Nephron (organoid): ENCODE measurements at regions not wholly inside any gene's neighbourhood (a gene's known extent, or its start where the extent isn't known, plus 50 kb on each side); places are given as distances from the start of the nearest gene placed in this dataset.

Source experiments
- H3K27ac Mint-ChIP-seq, 3 experiments: 2 replicates each; pipeline ENCODE4 v1.8.0; 2020; ENCODE audit warnings: mixed read lengths in 3 of 3, mild to moderate bottlenecking in 2 of 3, moderate library complexity in 1 of 3
- H3K27me3 Mint-ChIP-seq: 2 replicates; pipeline ENCODE4 v1.8.0; 2021; ENCODE audit warnings: low read depth, mild to moderate bottlenecking, moderate library complexity, mixed read lengths
- H3K36me3 Mint-ChIP-seq: 2 replicates; pipeline ENCODE4 v1.8.0; 2020; ENCODE audit warnings: low read depth, mixed read lengths
- H3K4me1 Mint-ChIP-seq: 2 replicates; pipeline ENCODE4 v1.8.0; 2020; ENCODE audit warnings: mixed read lengths
- H3K4me3 Mint-ChIP-seq, 3 experiments: 2 replicates each; pipeline ENCODE4 v1.8.0; 2020; ENCODE audit warnings: mild to moderate bottlenecking in 3 of 3, mixed read lengths in 3 of 3, moderate library complexity in 2 of 3
- H3K9me3 Mint-ChIP-seq: 2 replicates; pipeline ENCODE4 v1.8.0; 2020; ENCODE audit warnings: mixed read lengths
- TF ChIP-seq, protein P1 (sequence below), 3 experiments: fragments of 200-600 bp; sonication (generic); IDR thresholded peaks; one replicate each; pipeline ENCODE4 v1.5.0; 2021; ENCODE audit warnings: antibody characterized with exemption in 3 of 3; ENCODE audit not compliant: unreplicated experiment in 3 of 3

DNA sequence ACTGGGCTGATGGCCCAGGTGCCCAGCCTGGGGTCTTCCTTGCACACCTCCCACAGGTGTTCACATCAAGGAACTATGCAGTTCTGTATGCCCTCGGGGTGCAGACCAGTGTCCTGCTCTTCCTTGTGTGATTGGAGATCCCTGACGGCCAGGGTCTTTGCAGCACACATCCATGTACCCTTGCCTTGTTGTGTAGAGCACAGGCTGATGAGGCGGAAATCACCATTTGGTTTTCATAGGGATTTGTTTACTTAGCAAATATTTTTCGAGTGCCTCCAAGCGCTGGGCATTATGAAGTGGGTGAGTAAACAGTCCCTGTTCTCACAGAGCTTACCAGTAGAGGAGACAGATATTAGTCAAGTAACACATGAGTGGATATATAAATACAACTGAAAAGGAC is 209.3 kb upstream of the UMPS start:
- TF ChIP-seq, protein P1, sequence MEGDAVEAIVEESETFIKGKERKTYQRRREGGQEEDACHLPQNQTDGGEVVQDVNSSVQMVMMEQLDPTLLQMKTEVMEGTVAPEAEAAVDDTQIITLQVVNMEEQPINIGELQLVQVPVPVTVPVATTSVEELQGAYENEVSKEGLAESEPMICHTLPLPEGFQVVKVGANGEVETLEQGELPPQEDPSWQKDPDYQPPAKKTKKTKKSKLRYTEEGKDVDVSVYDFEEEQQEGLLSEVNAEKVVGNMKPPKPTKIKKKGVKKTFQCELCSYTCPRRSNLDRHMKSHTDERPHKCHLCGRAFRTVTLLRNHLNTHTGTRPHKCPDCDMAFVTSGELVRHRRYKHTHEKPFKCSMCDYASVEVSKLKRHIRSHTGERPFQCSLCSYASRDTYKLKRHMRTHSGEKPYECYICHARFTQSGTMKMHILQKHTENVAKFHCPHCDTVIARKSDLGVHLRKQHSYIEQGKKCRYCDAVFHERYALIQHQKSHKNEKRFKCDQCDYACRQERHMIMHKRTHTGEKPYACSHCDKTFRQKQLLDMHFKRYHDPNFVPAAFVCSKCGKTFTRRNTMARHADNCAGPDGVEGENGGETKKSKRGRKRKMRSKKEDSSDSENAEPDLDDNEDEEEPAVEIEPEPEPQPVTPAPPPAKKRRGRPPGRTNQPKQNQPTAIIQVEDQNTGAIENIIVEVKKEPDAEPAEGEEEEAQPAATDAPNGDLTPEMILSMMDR (IDR thresholded peaks at IDR 0.05; ENCODE audit: unreplicated experiment in 3 of 3), result no peak
- Mint-ChIP-seq H3K4me3 (no peak overlapping the region), H3K27ac (no peak overlapping the region), H3K9me3 (peaks cover 3% of the 10 kb centered on the region), H3K4me1 (peaks cover 7% of the 10 kb centered on the region), H3K27me3 (no peaks in the 10 kb centered on the region), H3K36me3 (peaks cover 16% of the 10 kb centered on the region)

- H3K4me1 Mint-ChIP-seq, result peaks cover 3% of the 10 kb centered on the region
- TF ChIP-seq, protein P1 (IDR thresholded peaks at IDR 0.05; ENCODE audit: unreplicated experiment in 3 of 3), result no peak
- H3K27ac Mint-ChIP-seq, result no peak overlapping the region
- H3K9me3 Mint-ChIP-seq, result peaks cover 3% of the 10 kb centered on the region
- H3K4me3 Mint-ChIP-seq, result no peak overlapping the region
- no peaks in the 10 kb centered on the region for H3K27me3 Mint-ChIP-seq
- H3K36me3 Mint-ChIP-seq, result peaks cover 18% of the 10 kb centered on the region
Measured at GRCh38 chr3:124522082-124522625, 208.1 kb upstream of the UMPS start.

DNA sequence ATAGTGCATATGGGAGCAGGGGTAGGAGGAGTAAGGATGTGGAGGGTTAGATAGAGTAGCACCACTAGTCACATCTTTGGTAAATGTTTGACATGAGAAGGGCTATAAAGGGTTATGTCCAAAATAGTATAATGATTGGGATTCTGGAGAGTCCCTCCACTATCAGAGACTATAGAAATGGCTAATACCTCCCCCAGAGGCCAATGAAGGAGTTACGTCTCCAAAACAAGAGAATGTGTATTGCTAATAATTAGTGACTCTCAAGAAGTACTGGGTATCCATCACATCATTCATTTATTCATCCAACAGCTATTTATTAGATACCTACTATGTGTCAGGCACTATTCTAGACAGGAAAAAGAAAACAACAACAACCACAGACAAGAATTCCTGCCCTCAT is 203.7 kb upstream of the UMPS start:
- H3K9me3 Mint-ChIP-seq, result peaks cover 3% of the 10 kb centered on the region
- H3K4me1 Mint-ChIP-seq, result no peaks in the 10 kb centered on the region
- no peak overlapping the region for H3K4me3 Mint-ChIP-seq
- H3K36me3 Mint-ChIP-seq, result peaks cover 16% of the 10 kb centered on the region
- no peak overlapping the region for H3K27ac Mint-ChIP-seq
- TF ChIP-seq, protein P1 (IDR thresholded peaks at IDR 0.05; ENCODE audit: unreplicated experiment in 3 of 3), result no peak
- no peaks in the 10 kb centered on the region for H3K27me3 Mint-ChIP-seq

DNA sequence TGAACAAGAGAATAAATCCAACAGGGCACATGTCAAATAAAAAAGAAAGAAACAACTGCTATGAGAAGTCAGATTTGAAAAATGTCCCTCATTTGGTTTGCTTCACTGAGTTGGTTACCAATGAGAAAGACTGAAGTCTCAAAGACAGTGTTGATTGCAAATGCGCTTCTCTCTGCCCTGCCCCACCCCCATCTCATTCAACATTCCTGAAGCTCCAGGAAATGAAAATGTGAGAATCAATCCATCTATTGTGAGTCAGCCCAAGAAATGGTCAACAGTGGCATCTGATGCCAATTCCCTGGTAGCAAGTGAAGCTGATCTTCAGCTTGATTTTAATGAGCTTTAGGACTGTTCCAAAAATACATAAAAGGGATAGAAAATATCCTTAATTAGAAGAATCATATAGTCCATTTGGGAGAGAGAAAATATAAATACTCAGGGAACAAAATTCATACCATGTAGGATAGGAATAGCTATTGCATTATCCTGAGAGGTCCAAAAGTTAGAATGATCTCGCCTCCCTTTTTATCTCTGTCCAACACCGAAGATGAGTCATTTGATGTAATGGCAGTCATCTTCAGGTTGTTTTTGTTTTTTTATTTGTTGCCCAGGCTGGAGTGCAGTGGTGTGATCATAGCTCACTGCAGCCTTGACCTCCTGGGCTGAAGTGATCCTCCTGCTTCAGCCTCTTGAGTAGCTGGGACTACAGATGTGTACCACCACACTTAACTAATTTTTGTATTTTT is 200.3 kb upstream of the UMPS start:
- Mint-ChIP-seq H3K36me3 (peaks cover 9% of the 10 kb centered on the region), H3K4me3 (no peak overlapping the region), H3K27ac (no peak overlapping the region), H3K9me3 (peaks cover 3% of the 10 kb centered on the region), H3K27me3 (no peaks in the 10 kb centered on the region), H3K4me1 (no peaks in the 10 kb centered on the region)
- TF ChIP-seq, protein P1 (IDR thresholded peaks at IDR 0.05; ENCODE audit: unreplicated experiment in 3 of 3), result no peak

- Mint-ChIP-seq H3K36me3 (peaks cover 5% of the 10 kb centered on the region), H3K4me1 (no peaks in the 10 kb centered on the region), H3K9me3 (no peaks in the 10 kb centered on the region), H3K4me3 (no peak overlapping the region), H3K27ac (no peak overlapping the region), H3K27me3 (no peaks in the 10 kb centered on the region)
- TF ChIP-seq, protein P1 (IDR thresholded peaks at IDR 0.05; ENCODE audit: unreplicated experiment in 3 of 3), result no peak
Measured at GRCh38 chr3:124530916-124531315, 199.3 kb upstream of the UMPS start.

DNA sequence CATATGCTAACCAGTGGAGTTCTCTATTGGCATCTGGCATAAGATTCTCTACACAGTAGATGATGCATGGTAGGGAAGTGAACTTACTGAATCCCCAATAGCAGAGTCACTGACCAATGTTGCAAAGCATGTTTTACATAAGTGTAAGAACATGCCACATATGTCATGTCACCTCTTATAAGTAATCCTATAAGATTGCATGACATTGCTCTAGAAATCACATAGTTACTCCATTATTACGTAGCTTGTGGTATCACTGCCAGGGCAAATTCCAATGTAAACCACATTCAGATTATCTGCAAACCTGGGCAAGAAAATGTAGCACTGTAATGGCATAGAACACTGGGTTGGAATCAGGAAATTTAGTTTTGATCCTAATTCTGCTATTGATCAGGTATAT is 198.2 kb upstream of the UMPS start:
- Mint-ChIP-seq H3K9me3 (no peaks in the 10 kb centered on the region), H3K27ac (no peak overlapping the region), H3K4me1 (no peaks in the 10 kb centered on the region), H3K27me3 (no peaks in the 10 kb centered on the region), H3K4me3 (no peak overlapping the region), H3K36me3 (peaks cover under 1% of the 10 kb centered on the region)
- TF ChIP-seq, protein P1 (IDR thresholded peaks at IDR 0.05; ENCODE audit: unreplicated experiment in 3 of 3), result no peak
